H1 (cell line): ENCODE measurements at regions not wholly inside any gene's neighbourhood (a gene's known extent, or its start where the extent isn't known, plus 50 kb on each side); places are given as distances from the start of the nearest gene placed in this dataset.

ENCODE experiments used
- CTCF ChIA-PET: fragments of 300-600 bp; sonication (Branson Sonifier 250); formaldehyde crosslinking; loops from one replicate; lab custom pipeline; 2021; ENCODE audit not compliant: partially characterized antibody; lab: Charles Lee
- POLR2A ChIA-PET: fragments of 300-600 bp; sonication (Branson Sonifier 250); formaldehyde crosslinking; loops from one replicate; lab custom pipeline; 2021; ENCODE audit warnings: inconsistent platforms; ENCODE audit not compliant: partially characterized antibody; lab: Charles Lee
- DNase-seq, 2 experiments: peaks; one replicate each; pipeline versions ENCODE4 v3.0.0 to v3.0.0-alpha.2; 2010 to 2022; ENCODE audit warnings: low spot score in 2 of 2, low read depth in 1 of 2, mixed read lengths in 1 of 2
- FAIRE-seq: peaks from 2 replicates; lab custom pipeline; 2011; peaks lifted over from hg19 to GRCh38; lab: Jason Lieb, UNC
- H2AFZ ChIP-seq: 2 replicates; pipeline ENCODE4 v1.8.1; 2012; ENCODE audit warnings: low read length, inconsistent platforms
- H2AK5ac ChIP-seq: 2 replicates; pipeline ENCODE4 v1.6.1; 2013; ENCODE audit warnings: low read depth, low read length
- H2BK120ac ChIP-seq: replicated peaks from 2 replicates; pipeline ENCODE3; 2013; ENCODE audit warnings: low read depth, low read length, inconsistent platforms
- H2BK12ac ChIP-seq: 2 replicates; pipeline ENCODE4 v1.6.1; 2013; ENCODE audit warnings: low read depth, low read length
- H2BK15ac ChIP-seq: 2 replicates; pipeline ENCODE4 v1.6.1; 2013; ENCODE audit warnings: low read length
- H2BK20ac ChIP-seq: 2 replicates; pipeline ENCODE4 v1.6.1; 2013; ENCODE audit warnings: low read length
- H2BK5ac ChIP-seq: 2 replicates; pipeline ENCODE4 v1.6.1; 2013; ENCODE audit warnings: low read depth, low read length
- H3K14ac ChIP-seq: 2 replicates; pipeline ENCODE4 v1.6.1; 2013; ENCODE audit warnings: inconsistent platforms; ENCODE audit not compliant: insufficient read length
- H3K18ac ChIP-seq: 2 replicates; pipeline ENCODE4 v1.6.1; 2013; ENCODE audit warnings: low read length; ENCODE audit errors: extremely low read depth
- H3K23ac ChIP-seq: 2 replicates; pipeline ENCODE4 v1.6.1; 2013; ENCODE audit warnings: inconsistent platforms; ENCODE audit not compliant: insufficient read length
- H3K23me2 ChIP-seq: 2 replicates; pipeline ENCODE4 v1.6.1; 2013; ENCODE audit warnings: low read depth, low read length
- H3K27ac ChIP-seq: 2 replicates; pipeline ENCODE4 v1.6.1; 2011; ENCODE audit warnings: low read depth, low read length, inconsistent platforms
- H3K27me3 ChIP-seq, 4 experiments: replicated peaks in 1 of 4; 1 replicate in 1 of 4; 2 replicates in 3 of 4; pipeline versions ENCODE4 v1.6.1 to v1.8.1; 2011 to 2013; ENCODE audit warnings: low read length in 3 of 4, mild to moderate bottlenecking in 3 of 4, inconsistent platforms in 2 of 4, mixed read lengths in 2 of 4, moderate library complexity in 1 of 4; ENCODE audit not compliant: control insufficient read depth in 3 of 4, insufficient read depth in 3 of 4; ENCODE audit errors: extremely low read depth in 1 of 4
- H3K36me3 ChIP-seq, 4 experiments: 2 replicates each; pipeline versions ENCODE4 v1.6.1 to v1.8.1; 2011 to 2013; ENCODE audit warnings: mild to moderate bottlenecking in 4 of 4, low read length in 3 of 4, moderate library complexity in 2 of 4, control low read depth in 1 of 4, inconsistent platforms in 1 of 4; ENCODE audit not compliant: insufficient read depth in 4 of 4, control insufficient read depth in 2 of 4
- H3K4ac ChIP-seq: replicated peaks from 2 replicates; pipeline ENCODE3; 2013; ENCODE audit warnings: low read length, low read depth, mixed read lengths, inconsistent platforms; ENCODE audit not compliant: insufficient read length
- H3K4me1 ChIP-seq, 4 experiments: replicated peaks in 1 of 4; 1 replicate in 1 of 4; 2 replicates in 3 of 4; pipeline versions ENCODE4 v1.6.1 to v1.8.1; 2011 to 2013; ENCODE audit warnings: low read length in 3 of 4, inconsistent platforms in 2 of 4, mixed read lengths in 1 of 4; ENCODE audit not compliant: insufficient read depth in 4 of 4, control insufficient read depth in 3 of 4
- H3K4me2 ChIP-seq, 2 experiments: 2 replicates each; pipeline versions ENCODE4 v1.6.1 to v1.8.1; 2011 to 2013; ENCODE audit warnings: low read depth in 2 of 2, low read length in 2 of 2, control low read depth in 1 of 2, inconsistent platforms in 1 of 2, mild to moderate bottlenecking in 1 of 2; ENCODE audit not compliant: insufficient read depth in 1 of 2
- H3K4me3 ChIP-seq, 4 experiments: fragments of 200-600, 300-600 bp in 1 of 4; sonication (generic), shearing (Covaris generic), sonication (Bioruptor Twin) in 1 of 4; 2 replicates each; pipeline versions ENCODE4 v1.5.1 to v1.8.1; 2011 to 2016; ENCODE audit warnings: low read length in 4 of 4, low read depth in 3 of 4, control low read depth in 2 of 4, inconsistent platforms in 2 of 4, mild to moderate bottlenecking in 2 of 4, mixed read lengths in 1 of 4, moderate library complexity in 1 of 4; ENCODE audit not compliant: insufficient read depth in 2 of 4; ENCODE audit errors: extremely low read depth in 1 of 4
- H3K56ac ChIP-seq: replicated peaks from 2 replicates; pipeline ENCODE3; 2013; ENCODE audit warnings: low read depth, mild to moderate bottlenecking, mixed read lengths, low read length, inconsistent platforms; ENCODE audit not compliant: insufficient read length
- H3K79me1 ChIP-seq: 2 replicates; pipeline ENCODE4 v1.6.1; 2013; ENCODE audit warnings: low read depth, low read length, control low read depth
- H3K79me2 ChIP-seq, 2 experiments: 2 replicates each; pipeline versions ENCODE4 v1.6.1 to v1.8.1; 2012 to 2013; ENCODE audit warnings: low read length in 2 of 2, mild to moderate bottlenecking in 2 of 2, inconsistent platforms in 1 of 2; ENCODE audit not compliant: insufficient read depth in 2 of 2, control insufficient read depth in 1 of 2
- H3K9ac ChIP-seq, 4 experiments: replicated peaks in 1 of 4; 1 replicate in 1 of 4; 2 replicates in 3 of 4; pipeline versions ENCODE4 v1.6.1 to v1.8.1; 2011 to 2013; ENCODE audit warnings: low read depth in 3 of 4, low read length in 3 of 4, control low read depth in 2 of 4, mild to moderate bottlenecking in 2 of 4, moderate library complexity in 2 of 4, inconsistent platforms in 1 of 4; ENCODE audit errors: extremely low read depth in 1 of 4
- H3K9me3 ChIP-seq, 2 experiments: 2 replicates each; pipeline versions ENCODE4 v1.6.1 to v1.8.1; 2012 to 2013; ENCODE audit warnings: mild to moderate bottlenecking in 2 of 2, moderate library complexity in 2 of 2, control low read depth in 1 of 2, inconsistent platforms in 1 of 2, low read depth in 1 of 2, low read length in 1 of 2, mixed read lengths in 1 of 2; ENCODE audit not compliant: insufficient read depth in 2 of 2
- H4K20me1 ChIP-seq, 2 experiments: replicated peaks in 1 of 2; 2 replicates each; pipeline versions ENCODE3 to v1.8.1; 2011 to 2013; ENCODE audit warnings: inconsistent platforms in 2 of 2, low read length in 2 of 2, mild to moderate bottlenecking in 1 of 2; ENCODE audit not compliant: insufficient read depth in 2 of 2, control insufficient read depth in 1 of 2
- H4K5ac ChIP-seq: 2 replicates; pipeline ENCODE4 v1.6.1; 2013; ENCODE audit warnings: low read length, low read depth, mixed read lengths, inconsistent platforms; ENCODE audit not compliant: insufficient read length
- H4K8ac ChIP-seq: 2 replicates; pipeline ENCODE4 v1.8.0; 2013; ENCODE audit warnings: mild to moderate bottlenecking, moderate library complexity, low read length, inconsistent platforms; ENCODE audit not compliant: insufficient read depth; ENCODE audit errors: extremely low read depth
- H4K91ac ChIP-seq: replicated peaks from 2 replicates; pipeline ENCODE3; 2013; ENCODE audit warnings: low read length, mixed read lengths, inconsistent platforms; ENCODE audit not compliant: insufficient read length
- CBX5 ChIP-seq: fragments of 300-800, 300-1000 bp; sonication (generic); IDR thresholded peaks from 2 replicates; pipeline ENCODE4 v1.7.1; 2016; ENCODE audit warnings: antibody characterized with exemption, low read length, low read depth
- WGBS, 2 experiments: shearing (Covaris generic) in 1 of 2; methylation state at CpG; one replicate each; pipeline versions ENCODE4 v1.1.6 to v1.1.7; 2013 to 2015; ENCODE audit warnings: low lambda C conversion rate in 2 of 2, mixed read lengths in 2 of 2, inconsistent platforms in 1 of 2, low coverage in 1 of 2, missing lambda C conversion rate in 1 of 2; ENCODE audit not compliant: insufficient replicate concordance in 2 of 2, insufficient coverage in 1 of 2, insufficient read length in 1 of 2; ENCODE audit errors: extremely low coverage in 1 of 2, missing lambda C conversion rate in 1 of 2; 5-methylcytosine and 5-hydroxymethylcytosine counted together

- Histone ChIP-seq H3K23ac (no peak overlapping the region), H3K56ac (no peak overlapping the region), H4K8ac (no peak overlapping the region), H3K14ac (no peak overlapping the region), H2BK15ac (no peak overlapping the region), H3K79me1 (no peaks in the 10 kb centered on the region), H3K9ac (no peak overlapping the region), H3K79me2 (no peaks in the 10 kb centered on the region), H3K27ac (no peak overlapping the region), H3K36me3 (no peaks in the 10 kb centered on the region), H3K4me1 (no peaks in the 10 kb centered on the region), H3K18ac (no peak overlapping the region), H3K27me3 (no peaks in the 10 kb centered on the region), H2BK20ac (no peak overlapping the region), H4K5ac (no peak overlapping the region), H2BK12ac (no peak overlapping the region), H3K4me3 (no peak overlapping the region), H2AK5ac (no peak overlapping the region), H4K20me1 (no peaks in the 10 kb centered on the region), H2BK5ac (no peak overlapping the region), H2BK120ac (no peak overlapping the region), H3K9me3 (no peaks in the 10 kb centered on the region), H4K91ac (no peak overlapping the region), H2AFZ (no peak overlapping the region), H3K4ac (no peak overlapping the region), H3K4me2 (no peak overlapping the region), H3K23me2 (no peaks in the 10 kb centered on the region)
- ChIA-PET CTCF (interaction anchor here (0.7 kb wide), 1 partner anchor 142 kb away, joined by 3 read pairs; no protein-coding TSS in a partner anchor), POLR2A (no interaction called here)
- DNase-seq (no peak), FAIRE-seq (no peak)
- WGBS, 2 experiments: 95% methylated on average over 3 of the region's 3 CpGs; no CpG with 5 or more reads in 1 of the 2 experiments
- TF ChIP-seq CBX5: no peak
Observed at GRCh38 chr7:113301141-113301540, 182.8 kb upstream of the SMIM30 start.
